ENCODE measurements at regions not wholly inside any gene's neighbourhood (a gene's known extent, or its start where the extent isn't known, plus 50 kb on each side); places are given as distances from the start of the nearest gene placed in this dataset.

DNA sequence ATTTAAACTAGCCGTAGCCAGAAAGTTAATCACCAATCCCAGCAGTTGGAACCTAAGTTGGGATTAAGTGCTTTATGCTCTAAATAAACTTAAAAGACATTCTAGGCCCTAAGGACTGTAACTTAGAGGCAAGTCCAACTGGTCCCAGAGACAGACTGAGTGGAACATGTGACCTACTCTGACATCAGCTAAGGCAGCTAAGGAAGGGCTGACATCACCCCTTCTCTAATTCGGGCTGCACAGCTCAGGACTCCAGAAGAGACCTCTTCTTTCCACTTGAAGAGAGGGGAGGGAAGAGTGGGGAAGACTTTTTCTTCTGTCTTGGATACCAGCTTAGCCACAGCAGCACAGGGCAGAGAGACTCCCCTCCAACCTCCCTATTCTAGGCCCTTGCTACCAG lies 565.2 kb downstream of the CDH8 start:
- Histone ChIP-seq H3K9me3 (ENCODE audit: insufficient read depth, low read depth) (no peaks in the 10 kb centered on the region), H2AFZ (no peak overlapping the region), H3F3A (ENCODE audit: insufficient read depth, low read depth) (no peaks in the 10 kb centered on the region), H3K4me3 (no peak overlapping the region), H3K4me2 (no peak overlapping the region), H3K36me3 (ENCODE audit: low read depth) (no peaks in the 10 kb centered on the region), H3K27me3 (ENCODE audit: insufficient read depth, low read depth) (no peaks in the 10 kb centered on the region), H3K9me2 (ENCODE audit: insufficient read depth) (no peaks in the 10 kb centered on the region), H4K20me1 (ENCODE audit: insufficient read depth) (no peaks in the 10 kb centered on the region), H3K79me2 (ENCODE audit: low read depth) (no peaks in the 10 kb centered on the region), H3K4me1 (replicated peaks; ENCODE audit: insufficient read depth) (no peaks in the 10 kb centered on the region), H3K27ac (no peak overlapping the region)
- ChIA-PET CTCF (no interaction called here), POLR2A (ENCODE audit: unreplicated experiment) (no interaction called here)
- BruUV-seq (replicated peaks) = no TSS peak
- no peak for DNase-seq
- TF ChIP-seq, protein P1, sequence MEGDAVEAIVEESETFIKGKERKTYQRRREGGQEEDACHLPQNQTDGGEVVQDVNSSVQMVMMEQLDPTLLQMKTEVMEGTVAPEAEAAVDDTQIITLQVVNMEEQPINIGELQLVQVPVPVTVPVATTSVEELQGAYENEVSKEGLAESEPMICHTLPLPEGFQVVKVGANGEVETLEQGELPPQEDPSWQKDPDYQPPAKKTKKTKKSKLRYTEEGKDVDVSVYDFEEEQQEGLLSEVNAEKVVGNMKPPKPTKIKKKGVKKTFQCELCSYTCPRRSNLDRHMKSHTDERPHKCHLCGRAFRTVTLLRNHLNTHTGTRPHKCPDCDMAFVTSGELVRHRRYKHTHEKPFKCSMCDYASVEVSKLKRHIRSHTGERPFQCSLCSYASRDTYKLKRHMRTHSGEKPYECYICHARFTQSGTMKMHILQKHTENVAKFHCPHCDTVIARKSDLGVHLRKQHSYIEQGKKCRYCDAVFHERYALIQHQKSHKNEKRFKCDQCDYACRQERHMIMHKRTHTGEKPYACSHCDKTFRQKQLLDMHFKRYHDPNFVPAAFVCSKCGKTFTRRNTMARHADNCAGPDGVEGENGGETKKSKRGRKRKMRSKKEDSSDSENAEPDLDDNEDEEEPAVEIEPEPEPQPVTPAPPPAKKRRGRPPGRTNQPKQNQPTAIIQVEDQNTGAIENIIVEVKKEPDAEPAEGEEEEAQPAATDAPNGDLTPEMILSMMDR (conservative IDR thresholded peaks at IDR 0.05) = no peak
- TF ChIP-seq EZH2 (IDR thresholded peaks at IDR 0.05; ENCODE audit: low read depth) = no peak
- intact Hi-C loops (cut with micrococcal nuclease; ENCODE audit: unreplicated experiment) = no loop called here

DNA sequence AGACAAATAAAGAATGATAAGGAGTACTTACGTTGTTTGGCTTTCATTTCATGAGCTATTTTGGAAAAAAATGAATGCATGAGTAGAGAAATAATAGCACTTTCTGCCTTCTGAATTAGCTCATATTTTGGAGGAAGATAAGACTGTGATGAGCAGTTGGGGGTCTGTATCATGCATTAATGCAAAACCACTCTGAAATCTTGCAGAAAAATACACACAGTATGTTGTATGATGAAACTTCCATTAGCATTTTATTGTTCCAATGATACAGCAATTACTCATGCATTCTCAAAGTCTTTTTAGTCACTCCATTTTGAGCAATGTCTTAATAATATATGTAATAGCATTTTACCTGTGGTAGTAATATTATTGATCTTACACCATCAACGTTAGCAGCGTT lies 571.0 kb downstream of the CDH8 start:
- H3K27ac ChIP-seq = no peak overlapping the region
- no TSS peak for BruUV-seq (replicated peaks)
- H3K79me2 ChIP-seq (ENCODE audit: low read depth) = no peaks in the 10 kb centered on the region
- H3K36me3 ChIP-seq (ENCODE audit: low read depth) = no peaks in the 10 kb centered on the region
- ChIA-PET CTCF (no interaction called here), POLR2A (ENCODE audit: unreplicated experiment) (no interaction called here)
- H3K4me1 ChIP-seq (replicated peaks; ENCODE audit: insufficient read depth) = no peaks in the 10 kb centered on the region
- H3K27me3 ChIP-seq (ENCODE audit: insufficient read depth, low read depth) = no peaks in the 10 kb centered on the region
- no peak overlapping the region for H2AFZ ChIP-seq
- no peak for TF ChIP-seq EZH2 (IDR thresholded peaks at IDR 0.05; ENCODE audit: low read depth)
- TF ChIP-seq, protein P1 (conservative IDR thresholded peaks at IDR 0.05) = no peak
- no peak overlapping the region for H3K4me2 ChIP-seq
- H4K20me1 ChIP-seq (ENCODE audit: insufficient read depth) = no peaks in the 10 kb centered on the region
- H3F3A ChIP-seq (ENCODE audit: insufficient read depth, low read depth) = no peaks in the 10 kb centered on the region
- no peak for DNase-seq
- H3K9me2 ChIP-seq (ENCODE audit: insufficient read depth) = no peaks in the 10 kb centered on the region
- no peaks in the 10 kb centered on the region for H3K9me3 ChIP-seq (ENCODE audit: insufficient read depth, low read depth)
- intact Hi-C loops (cut with micrococcal nuclease; ENCODE audit: unreplicated experiment) = no loop called here
- no peak overlapping the region for H3K4me3 ChIP-seq

DNA sequence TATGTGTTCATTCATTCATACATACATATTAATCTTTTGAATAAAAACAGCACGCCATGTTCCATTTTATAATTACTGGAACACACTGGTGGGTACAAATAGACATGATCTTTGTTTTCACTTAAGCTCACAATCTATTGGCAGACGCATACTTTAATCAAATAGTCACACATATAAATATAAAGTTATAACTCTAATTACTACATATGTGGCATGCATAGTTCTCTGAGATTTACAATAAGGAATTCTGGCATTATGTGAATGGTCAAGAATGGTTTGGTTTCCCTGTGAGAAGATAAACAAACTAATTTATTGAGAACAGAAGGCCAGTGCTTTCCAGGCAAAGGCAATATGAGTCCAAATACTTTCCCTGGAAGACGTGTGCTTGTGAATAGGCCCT lies 576.2 kb downstream of the CDH8 start:
- Histone ChIP-seq H3K9me3 (ENCODE audit: insufficient read depth, low read depth) (no peaks in the 10 kb centered on the region), H3K79me2 (ENCODE audit: low read depth) (no peaks in the 10 kb centered on the region), H3K36me3 (ENCODE audit: low read depth) (no peaks in the 10 kb centered on the region), H2AFZ (no peak overlapping the region), H3K9me2 (ENCODE audit: insufficient read depth) (no peaks in the 10 kb centered on the region), H4K20me1 (ENCODE audit: insufficient read depth) (no peaks in the 10 kb centered on the region), H3K27ac (no peak overlapping the region), H3K27me3 (ENCODE audit: insufficient read depth, low read depth) (no peaks in the 10 kb centered on the region), H3K4me1 (replicated peaks; ENCODE audit: insufficient read depth) (no peaks in the 10 kb centered on the region), H3K4me3 (no peak overlapping the region), H3F3A (ENCODE audit: insufficient read depth, low read depth) (no peaks in the 10 kb centered on the region), H3K4me2 (no peak overlapping the region)
- ChIA-PET CTCF (no interaction called here), POLR2A (ENCODE audit: unreplicated experiment) (no interaction called here)
- no peak for DNase-seq
- no TSS peak for BruUV-seq (replicated peaks)
- intact Hi-C loops (cut with micrococcal nuclease; ENCODE audit: unreplicated experiment) = no loop called here
- TF ChIP-seq, protein P1 (conservative IDR thresholded peaks at IDR 0.05) = no peak
- no peak for TF ChIP-seq EZH2 (IDR thresholded peaks at IDR 0.05; ENCODE audit: low read depth)

Measured in PC-9 (cell line).